ENCODE measurements at regions not wholly inside any gene's neighbourhood (a gene's known extent, or its start where the extent isn't known, plus 50 kb on each side); places are given as distances from the start of the nearest gene placed in this dataset.

DNA sequence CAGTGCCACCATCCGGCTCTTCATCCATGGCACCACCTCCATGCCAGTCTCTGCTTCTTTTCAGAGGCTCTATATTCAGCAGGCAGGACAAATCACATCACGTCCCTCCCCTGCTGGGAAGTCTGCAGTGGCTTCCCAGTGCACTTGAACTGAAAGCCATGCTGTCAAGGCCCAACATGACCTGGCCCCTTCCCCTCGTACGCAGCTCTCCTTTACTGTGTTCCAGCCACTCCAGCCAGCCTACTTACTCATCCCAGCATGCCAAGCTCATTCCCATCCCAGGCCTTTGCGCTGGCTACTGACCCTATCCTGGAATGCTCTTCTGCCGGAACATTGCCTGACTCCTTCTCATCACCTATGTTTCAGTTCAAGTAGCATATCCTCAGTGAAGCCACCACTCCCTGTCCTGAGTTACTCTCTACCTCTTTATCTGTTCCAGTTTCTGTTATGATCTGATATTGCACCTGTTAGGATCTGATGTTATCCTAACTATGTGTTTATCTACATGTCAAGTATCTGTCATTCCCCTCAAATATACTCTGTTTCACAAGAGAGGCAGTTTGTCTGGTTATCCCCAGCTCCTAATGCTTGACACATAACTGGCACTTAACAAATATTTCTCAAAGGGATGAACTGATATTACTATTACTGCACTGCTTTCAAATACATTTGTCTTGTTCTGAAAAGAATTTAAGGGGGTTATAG is 101.2 kb upstream of the F3 start:
- Mint-ChIP-seq H3K4me1 (ENCODE audit: low read depth, unreplicated experiment) (no peaks in the 10 kb centered on the region), H3K36me3 (ENCODE audit: insufficient read depth, unreplicated experiment) (no peaks in the 10 kb centered on the region), H3K27ac (ENCODE audit: unreplicated experiment) (no peak overlapping the region), H3K27me3 (ENCODE audit: insufficient read depth, unreplicated experiment) (no peaks in the 10 kb centered on the region), H3K9me3 (ENCODE audit: unreplicated experiment) (peaks cover 8% of the 10 kb centered on the region), H3K4me3 (ENCODE audit: unreplicated experiment) (no peak overlapping the region)
- Histone ChIP-seq H3K4me3 (ENCODE audit: low read depth, low read length) (no peak overlapping the region), H3K4me1 (no peaks in the 10 kb centered on the region), H3K27me3 (replicated peaks; ENCODE audit: control insufficient read depth, insufficient read depth, low read length) (no peaks in the 10 kb centered on the region), H3K9me3 (no peaks in the 10 kb centered on the region), H3K36me3 (ENCODE audit: control insufficient read depth, insufficient read depth, low read length) (no peaks in the 10 kb centered on the region)
- DNase-seq, result no peak
- CTCF ChIA-PET, result no interaction called here
- POLR2A ChIA-PET, result no interaction called here
- BruUV-seq (replicated peaks), result no TSS peak
- TF ChIP-seq, protein P1, sequence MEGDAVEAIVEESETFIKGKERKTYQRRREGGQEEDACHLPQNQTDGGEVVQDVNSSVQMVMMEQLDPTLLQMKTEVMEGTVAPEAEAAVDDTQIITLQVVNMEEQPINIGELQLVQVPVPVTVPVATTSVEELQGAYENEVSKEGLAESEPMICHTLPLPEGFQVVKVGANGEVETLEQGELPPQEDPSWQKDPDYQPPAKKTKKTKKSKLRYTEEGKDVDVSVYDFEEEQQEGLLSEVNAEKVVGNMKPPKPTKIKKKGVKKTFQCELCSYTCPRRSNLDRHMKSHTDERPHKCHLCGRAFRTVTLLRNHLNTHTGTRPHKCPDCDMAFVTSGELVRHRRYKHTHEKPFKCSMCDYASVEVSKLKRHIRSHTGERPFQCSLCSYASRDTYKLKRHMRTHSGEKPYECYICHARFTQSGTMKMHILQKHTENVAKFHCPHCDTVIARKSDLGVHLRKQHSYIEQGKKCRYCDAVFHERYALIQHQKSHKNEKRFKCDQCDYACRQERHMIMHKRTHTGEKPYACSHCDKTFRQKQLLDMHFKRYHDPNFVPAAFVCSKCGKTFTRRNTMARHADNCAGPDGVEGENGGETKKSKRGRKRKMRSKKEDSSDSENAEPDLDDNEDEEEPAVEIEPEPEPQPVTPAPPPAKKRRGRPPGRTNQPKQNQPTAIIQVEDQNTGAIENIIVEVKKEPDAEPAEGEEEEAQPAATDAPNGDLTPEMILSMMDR (IDR thresholded peaks at IDR 0.05; ENCODE audit: insufficient read depth in 1 of 2, low read depth in 1 of 2, low read length in 1 of 2, severe bottlenecking in 1 of 2, unreplicated experiment in 1 of 2), result no peak
- intact Hi-C loops (cut with micrococcal nuclease; ENCODE audit: unreplicated experiment), result no loop called here

DNA sequence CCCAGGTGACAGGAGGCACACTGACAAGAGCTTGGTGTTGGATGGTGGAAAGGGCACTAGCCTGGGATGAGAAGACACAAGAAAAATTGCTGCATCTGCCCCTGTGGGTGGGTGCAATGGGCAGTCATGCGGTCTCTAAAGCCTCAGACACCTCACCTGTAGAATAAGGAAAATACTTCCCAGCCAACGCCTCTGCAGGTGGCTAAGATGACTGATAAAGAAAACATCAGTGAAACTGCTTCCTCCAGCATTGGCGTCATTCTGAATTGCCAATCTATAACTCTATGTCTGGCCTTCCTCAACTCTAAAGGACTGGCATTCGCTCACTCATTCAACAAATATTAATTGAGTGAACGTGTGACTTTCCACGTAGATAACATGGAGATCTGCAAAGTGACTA is 100.4 kb upstream of the F3 start:
- CTCF ChIA-PET, result no interaction called here
- Histone ChIP-seq H3K4me1 (no peaks in the 10 kb centered on the region), H3K4me3 (ENCODE audit: low read depth, low read length) (no peak overlapping the region), H3K27me3 (replicated peaks; ENCODE audit: control insufficient read depth, insufficient read depth, low read length) (no peaks in the 10 kb centered on the region), H3K36me3 (ENCODE audit: control insufficient read depth, insufficient read depth, low read length) (no peaks in the 10 kb centered on the region), H3K9me3 (no peaks in the 10 kb centered on the region)
- POLR2A ChIA-PET, result no interaction called here
- Mint-ChIP-seq H3K27me3 (ENCODE audit: insufficient read depth, unreplicated experiment) (no peaks in the 10 kb centered on the region), H3K27ac (ENCODE audit: unreplicated experiment) (no peak overlapping the region), H3K36me3 (ENCODE audit: insufficient read depth, unreplicated experiment) (no peaks in the 10 kb centered on the region), H3K9me3 (ENCODE audit: unreplicated experiment) (peaks cover 8% of the 10 kb centered on the region), H3K4me3 (ENCODE audit: unreplicated experiment) (no peak overlapping the region), H3K4me1 (ENCODE audit: low read depth, unreplicated experiment) (no peaks in the 10 kb centered on the region)
- BruUV-seq (replicated peaks), result no TSS peak
- intact Hi-C loops (cut with micrococcal nuclease; ENCODE audit: unreplicated experiment), result no loop called here
- TF ChIP-seq, protein P1 (IDR thresholded peaks at IDR 0.05; ENCODE audit: insufficient read depth in 1 of 2, low read depth in 1 of 2, low read length in 1 of 2, severe bottlenecking in 1 of 2, unreplicated experiment in 1 of 2), result no peak
- no peak for DNase-seq

DNA sequence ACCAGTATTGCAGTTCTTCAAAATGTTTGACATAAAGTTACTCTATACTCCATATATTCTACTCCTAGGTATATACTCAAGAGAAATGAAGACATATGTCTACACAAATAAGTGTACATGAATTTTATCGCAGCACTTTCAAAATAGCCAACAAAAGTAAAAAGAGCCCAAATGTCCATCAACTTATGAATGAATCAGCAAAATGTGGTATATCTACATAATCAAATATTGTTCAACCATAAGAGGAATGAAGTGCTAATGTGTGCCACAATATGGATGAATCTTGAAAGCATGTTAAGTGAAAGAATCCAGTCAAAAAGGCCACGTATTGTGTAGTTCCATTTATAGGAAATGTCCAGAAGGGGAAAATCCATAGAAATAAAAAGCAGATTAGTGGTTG is 98.6 kb upstream of the F3 start:
- Mint-ChIP-seq H3K4me3 (ENCODE audit: unreplicated experiment) (no peak overlapping the region), H3K27ac (ENCODE audit: unreplicated experiment) (no peak overlapping the region), H3K36me3 (ENCODE audit: insufficient read depth, unreplicated experiment) (no peaks in the 10 kb centered on the region), H3K9me3 (ENCODE audit: unreplicated experiment) (peaks cover 8% of the 10 kb centered on the region), H3K4me1 (ENCODE audit: low read depth, unreplicated experiment) (no peaks in the 10 kb centered on the region), H3K27me3 (ENCODE audit: insufficient read depth, unreplicated experiment) (no peaks in the 10 kb centered on the region)
- Histone ChIP-seq H3K9me3 (no peaks in the 10 kb centered on the region), H3K4me3 (ENCODE audit: low read depth, low read length) (no peak overlapping the region), H3K36me3 (ENCODE audit: control insufficient read depth, insufficient read depth, low read length) (no peaks in the 10 kb centered on the region), H3K27me3 (replicated peaks; ENCODE audit: control insufficient read depth, insufficient read depth, low read length) (no peaks in the 10 kb centered on the region), H3K4me1 (no peaks in the 10 kb centered on the region)
- DNase-seq, result no peak
- POLR2A ChIA-PET, result no interaction called here
- BruUV-seq (replicated peaks), result no TSS peak
- intact Hi-C loops (cut with micrococcal nuclease; ENCODE audit: unreplicated experiment), result no loop called here
- CTCF ChIA-PET, result no interaction called here
- TF ChIP-seq, protein P1 (IDR thresholded peaks at IDR 0.05; ENCODE audit: insufficient read depth in 1 of 2, low read depth in 1 of 2, low read length in 1 of 2, severe bottlenecking in 1 of 2, unreplicated experiment in 1 of 2), result no peak
